ENCODE measurements at regions not wholly inside any gene's neighbourhood (a gene's known extent, or its start where the extent isn't known, plus 50 kb on each side); places are given as distances from the start of the nearest gene placed in this dataset.

DNA sequence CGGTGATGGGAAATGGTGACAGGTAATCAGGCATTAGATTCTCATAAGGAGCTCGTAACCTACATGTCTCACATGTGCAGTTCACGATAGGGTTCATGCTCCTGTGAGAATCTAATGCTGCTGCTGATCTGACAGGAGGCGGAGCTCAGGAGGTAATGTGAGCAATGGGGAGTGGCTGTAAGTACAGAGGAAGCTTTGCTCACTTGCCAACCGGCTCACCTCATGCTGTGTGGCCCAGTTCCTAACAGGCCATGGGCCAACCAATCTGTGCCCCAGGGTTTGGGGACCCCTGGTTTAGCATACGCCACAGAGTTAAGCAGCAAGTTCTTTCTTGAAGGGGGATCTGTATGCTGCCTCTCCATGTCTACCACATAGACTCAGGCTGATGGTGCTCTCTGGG lies 133.1 kb downstream of the IQUB start:
- DNase-seq, result no peak

DNA sequence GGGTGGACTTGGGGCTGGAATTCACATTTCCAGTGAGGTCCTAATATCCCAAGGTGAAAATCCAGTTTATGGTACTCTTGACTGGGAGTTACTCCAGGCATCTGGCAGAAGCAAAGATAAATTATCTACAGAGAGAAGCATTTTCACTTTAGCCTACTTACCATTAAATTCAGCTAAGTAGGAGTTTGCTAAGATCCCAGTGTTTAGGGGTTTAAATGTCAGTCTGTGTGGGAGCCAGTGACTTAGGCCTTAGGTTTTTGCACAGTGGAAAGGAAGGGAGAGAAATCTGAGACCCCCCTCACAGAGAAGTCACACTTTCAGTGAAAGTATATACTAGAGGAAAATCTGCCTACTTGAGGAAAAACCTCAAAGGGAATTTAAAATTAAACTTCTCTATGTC lies 134.2 kb downstream of the IQUB start:
- DNase-seq, result no peak

DNA sequence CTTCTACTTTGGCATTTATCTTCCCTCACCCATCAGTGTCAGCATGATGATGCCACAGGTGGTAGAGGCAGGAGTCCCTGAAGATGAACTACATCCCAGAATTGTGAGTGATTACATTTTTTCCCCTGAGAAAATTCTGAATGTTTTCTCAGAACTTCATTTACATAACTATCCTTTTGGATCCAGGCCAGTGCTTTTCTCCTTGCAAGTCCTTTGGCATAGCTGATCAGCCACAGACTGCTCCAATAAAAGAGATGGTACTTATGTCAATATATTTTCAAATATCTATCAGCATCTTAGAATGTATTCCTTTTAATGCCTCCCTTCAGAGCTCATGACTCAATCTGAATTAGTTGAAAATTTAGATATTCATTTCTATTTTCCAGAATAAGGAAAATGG lies 135.5 kb downstream of the IQUB start:
- DNase-seq, result no peak

DNA sequence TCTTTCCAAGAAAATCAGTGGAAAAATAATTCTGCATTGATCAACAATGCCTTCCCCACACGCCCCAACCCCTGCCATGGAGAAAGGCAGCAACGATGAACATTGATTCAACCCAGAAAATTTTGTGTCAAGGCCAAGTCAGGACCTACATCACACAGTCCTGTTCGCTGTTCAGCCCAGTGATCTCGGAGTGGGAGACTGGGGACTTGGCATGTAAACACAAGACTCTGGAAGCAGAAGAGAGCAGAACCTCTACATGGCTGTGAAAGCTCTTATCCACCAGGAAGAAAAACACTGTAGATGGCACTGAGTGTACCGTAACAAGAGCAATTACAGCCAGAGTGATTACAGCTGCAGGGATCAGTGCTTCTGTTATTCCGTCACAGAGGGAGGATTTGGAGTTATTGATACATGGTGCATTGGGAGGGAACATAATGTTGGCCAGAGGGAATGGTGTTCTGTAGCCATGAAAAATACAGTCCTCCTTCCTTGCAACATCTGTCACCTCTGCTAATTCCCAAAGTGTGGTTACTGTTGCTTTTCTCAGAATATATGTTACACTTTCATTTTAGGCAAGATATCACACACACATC lies 136.6 kb downstream of the IQUB start:
- no peak for DNase-seq

DNA sequence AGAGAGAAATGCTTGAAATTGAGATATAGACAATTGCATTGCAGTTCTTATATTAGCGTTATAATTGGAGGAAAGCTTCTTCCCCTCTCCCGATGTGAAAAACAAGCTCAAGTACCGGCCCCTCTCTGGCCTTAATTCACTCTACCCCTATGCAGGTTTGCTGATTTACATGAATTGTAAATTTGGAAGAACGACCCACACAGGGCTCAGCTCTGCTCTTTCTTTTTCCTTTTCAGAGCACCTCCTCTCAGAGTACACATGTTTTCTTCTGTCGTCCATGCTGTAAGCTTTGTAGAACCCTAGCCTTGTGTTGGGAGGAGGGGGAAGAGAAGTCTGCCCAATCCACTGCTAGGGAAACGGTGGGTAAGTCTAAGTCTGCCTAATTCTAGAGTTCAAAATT lies 140.8 kb downstream of the IQUB start:
- no peak for DNase-seq

DNA sequence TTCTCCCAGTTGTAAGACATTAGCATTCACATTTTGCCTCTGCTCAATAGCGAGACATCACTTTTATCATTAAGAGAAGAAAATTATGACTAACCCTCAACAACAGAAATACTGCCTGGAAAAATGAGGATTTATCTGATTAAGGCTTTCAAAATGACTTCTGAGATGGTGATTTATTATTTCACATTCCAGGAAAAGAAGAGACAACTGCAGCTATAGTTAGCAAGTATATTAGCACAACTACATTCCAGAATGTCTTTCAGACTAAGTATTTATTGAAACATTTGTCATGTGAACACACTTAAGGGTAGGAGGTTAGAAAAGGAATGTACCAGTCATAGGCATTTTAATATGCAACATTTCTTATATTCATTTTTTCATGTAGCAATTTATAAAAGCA lies 162.0 kb downstream of the IQUB start:
- no peak for DNase-seq

DNA sequence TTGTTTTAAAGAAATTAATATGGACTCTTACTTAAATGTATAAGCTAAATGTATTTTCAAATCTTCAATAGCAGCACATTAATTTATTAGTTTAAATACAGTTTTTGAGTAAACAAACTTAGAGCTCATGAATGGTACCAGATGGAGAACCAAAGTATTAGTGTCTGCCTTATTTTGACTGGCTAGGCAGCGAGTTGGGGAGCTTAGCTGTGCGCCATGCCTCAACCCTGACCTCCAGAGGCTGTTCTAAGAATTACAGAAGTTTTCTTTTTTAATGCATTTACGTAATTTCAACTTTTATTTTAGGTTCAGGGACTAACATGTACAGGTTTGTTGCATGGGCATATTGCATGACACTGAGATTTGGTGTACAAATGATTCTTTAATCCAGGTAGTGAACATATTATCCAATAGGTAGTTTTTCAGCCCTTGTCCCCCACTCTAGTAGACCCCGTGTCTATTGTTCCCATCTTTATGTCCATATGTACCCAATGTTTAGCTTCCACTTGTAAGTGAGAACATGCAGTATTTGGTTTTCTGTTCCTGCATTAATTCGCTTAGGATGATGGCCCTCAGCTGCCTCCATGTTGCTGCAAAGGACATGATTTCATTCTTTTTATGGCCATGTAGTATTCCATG lies 166.8 kb downstream of the IQUB start:
- DNase-seq, result peak; percentile 12

DNA sequence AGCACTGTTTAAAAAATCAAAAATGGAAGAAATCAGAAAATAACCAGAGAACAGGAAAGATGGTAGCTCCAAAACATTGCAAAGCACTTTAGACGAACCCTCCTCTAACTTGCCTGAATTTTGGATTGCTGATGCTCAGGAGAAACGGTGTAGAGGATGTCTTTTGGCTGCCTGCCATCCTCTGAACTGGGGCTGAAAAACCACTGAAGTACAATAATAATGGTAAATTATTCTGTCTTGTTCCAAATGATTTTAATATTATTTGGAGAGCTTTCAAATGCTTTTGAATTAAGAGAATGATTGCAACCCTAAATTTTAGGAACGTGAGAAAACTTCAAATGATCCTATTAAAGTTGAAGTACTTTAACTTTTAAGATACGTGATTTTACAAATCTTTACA lies 167.3 kb upstream of the SLC13A1 start:
- no peak for DNase-seq

DNA sequence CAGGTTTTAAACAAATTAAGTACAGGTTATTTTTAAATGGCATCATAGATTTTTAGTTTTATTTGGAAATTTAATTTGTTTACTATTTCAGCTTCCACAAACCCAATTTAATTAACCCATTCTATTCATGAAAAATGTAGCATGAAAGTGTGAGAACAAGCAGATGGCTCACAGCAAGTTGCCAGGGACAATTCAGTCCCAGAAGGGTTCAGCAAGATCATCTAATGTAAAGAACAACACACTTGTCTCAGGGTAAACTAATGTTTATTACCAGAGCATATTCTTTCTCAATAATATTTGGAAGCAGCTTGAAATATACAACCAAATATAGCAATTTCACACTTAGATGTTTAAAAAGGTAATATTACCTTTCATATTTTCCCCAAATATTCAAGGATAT lies 166.9 kb upstream of the SLC13A1 start:
- DNase-seq, result no peak

DNA sequence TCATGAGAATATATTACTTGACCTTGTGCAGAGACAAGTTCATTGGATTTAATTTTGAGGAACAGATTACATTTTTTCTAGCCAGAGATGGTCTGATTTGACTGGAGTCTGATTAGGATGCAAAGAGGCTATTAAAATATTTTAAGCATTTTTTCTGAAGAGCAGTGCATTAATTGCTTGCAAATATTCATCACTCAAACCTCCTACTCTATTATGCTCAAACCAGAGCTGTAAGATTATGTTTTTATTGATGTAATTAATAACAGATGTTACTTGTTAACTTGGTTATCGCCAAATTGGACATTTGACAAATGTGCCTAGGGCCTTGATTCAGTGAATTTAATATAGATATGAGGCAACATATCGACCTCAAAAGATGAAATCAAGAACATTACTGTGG lies 160.9 kb upstream of the SLC13A1 start:
- DNase-seq, result no peak

DNA sequence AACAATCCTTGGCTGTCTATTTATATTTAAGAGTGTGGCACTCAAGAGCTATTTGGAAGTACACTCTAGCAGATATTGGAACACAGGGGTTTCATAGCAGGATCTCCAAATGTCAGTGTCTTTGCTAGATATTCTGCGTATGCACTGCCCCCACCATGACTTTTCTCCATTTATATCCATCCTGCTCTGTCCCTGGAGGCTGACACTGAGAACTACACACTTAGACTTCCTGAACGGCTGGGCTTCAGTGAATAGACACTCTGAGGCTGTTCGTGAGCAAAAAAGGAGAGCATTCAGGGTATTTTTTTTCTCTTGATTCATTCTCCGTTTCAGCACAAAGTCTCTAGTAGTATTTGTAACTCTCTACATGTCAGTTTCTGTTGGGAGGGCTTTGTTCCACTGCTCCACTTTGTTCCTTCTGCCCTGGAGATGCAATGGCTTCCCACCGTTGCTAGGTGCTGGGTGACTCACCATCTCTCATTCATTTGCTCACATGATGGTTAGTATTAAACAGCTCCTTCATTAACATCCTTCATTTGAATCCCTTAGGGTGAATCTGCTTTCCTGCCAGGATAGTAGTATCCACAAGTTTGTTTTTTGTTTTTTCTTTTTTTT lies 155.9 kb upstream of the SLC13A1 start:
- peak; percentile 2 for DNase-seq

DNA sequence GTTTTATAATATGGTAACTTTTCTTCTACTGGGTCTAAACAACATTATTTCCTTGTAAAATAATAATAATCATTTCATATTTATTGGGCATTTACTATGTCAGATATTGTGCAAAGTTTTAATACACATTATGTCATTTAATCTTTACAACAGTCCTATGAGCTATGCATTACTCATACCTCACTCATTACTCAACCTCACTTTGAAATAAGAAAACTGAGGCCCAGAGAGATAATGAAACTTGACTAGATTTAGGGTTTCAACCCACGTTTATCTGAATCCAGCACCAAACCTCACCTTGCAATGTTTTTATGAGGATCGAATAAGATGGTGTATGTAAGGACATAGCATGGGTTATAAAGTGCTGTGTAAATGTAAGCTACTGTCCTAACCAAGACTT lies 153.2 kb upstream of the SLC13A1 start:
- no peak for DNase-seq

DNA sequence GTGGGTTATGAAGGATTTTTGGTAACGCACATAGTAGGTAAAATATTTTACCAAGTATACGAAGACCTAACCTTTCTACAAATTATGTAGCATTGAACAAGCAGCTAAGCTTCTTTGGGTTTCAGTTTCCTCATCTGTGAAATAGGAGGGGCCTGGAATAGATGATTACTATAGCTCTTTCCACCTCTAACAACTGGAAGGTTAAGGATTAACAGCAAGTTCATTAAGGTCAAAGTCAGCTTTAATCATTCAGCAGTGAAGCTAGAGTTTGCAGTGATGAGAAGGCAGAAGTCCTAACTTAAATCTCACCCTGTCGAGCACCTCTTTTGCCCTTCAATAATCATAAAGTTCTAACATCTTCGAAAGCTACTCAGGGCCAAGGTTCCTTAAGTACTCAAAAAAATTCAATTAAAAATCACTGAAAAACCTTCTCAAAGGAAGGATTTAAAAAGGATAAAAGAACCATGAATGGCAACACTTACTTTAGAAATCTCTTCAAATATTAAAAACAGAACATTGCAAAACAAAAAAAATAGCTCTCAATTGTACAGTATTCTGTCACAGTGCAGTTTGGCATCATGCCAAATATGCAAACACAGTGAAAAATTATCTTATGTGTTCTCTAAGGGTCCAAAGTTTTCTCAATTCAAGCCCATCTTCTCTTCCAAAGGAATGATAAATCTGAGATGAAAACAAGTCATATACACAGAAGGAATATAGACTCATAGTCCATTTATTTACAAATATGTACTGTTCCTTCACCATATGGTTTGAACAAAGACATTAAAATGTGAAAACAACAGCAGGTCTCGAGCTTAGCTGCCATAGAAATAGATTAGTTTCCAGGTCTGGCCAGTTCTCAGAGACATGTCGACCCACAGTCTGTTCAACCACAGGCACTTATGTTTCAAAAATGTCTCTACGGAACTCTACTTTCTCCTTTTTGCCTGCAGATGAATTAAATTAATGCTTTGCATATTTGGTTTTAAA lies 152.0 kb upstream of the SLC13A1 start:
- DNase-seq, result peak; percentile 27

DNA sequence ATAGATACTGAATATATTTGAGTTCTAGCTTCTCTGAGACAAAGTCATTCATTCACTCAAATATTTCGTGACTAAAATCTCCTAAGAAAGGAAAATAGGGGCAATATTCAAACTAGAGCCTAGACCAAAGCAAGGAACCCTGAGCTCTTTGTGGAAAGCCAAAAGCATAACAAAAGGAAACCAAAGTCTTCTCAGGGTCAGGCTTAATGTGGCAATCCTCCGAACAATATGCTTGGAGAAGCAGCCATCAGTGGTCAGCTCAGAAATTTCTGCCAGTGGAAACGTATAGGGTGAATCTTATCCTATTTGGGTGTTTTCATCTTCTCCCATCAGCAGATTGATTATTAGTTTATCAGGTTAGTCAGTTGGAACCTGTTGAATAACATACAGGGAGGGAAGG lies 151.3 kb upstream of the SLC13A1 start:
- no peak for DNase-seq

DNA sequence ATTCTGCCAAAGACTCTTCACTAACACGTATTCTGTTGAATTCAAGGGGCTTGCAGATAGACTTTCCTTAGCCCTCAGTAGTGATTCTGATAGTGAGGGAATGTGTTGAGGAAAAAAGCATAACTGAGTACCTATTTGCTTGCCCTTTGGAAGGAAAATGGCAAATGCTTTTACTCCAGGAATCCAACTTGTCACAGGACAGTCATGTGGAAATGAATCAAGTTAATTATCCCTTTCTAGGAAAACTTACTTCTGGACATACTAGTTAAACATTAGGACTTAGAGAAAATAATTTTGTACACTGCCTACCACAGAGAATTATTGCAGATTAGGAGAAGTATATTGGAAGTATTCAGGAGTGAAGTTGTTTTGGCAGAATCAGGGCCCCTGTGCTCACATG lies 148.9 kb upstream of the SLC13A1 start:
- no peak for DNase-seq

DNA sequence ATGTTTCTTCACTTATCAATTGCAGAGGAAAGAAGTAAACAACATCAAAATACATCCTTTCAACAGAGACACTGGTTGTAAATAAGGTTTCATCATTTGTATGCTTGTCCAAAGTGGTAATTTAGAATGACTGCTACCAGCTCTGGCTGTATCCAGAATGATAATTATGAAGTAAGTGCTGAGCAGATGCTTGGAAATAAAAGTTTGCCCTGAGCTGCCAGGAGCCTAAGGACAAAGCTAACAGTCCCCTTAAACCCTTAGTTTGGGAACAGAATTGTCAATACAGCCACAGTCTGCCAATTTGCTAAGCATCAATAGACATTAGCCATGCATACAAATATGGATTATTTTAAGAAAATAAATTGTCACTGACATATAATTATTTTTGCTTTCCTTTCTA lies 147.0 kb upstream of the SLC13A1 start:
- no peak for DNase-seq

DNA sequence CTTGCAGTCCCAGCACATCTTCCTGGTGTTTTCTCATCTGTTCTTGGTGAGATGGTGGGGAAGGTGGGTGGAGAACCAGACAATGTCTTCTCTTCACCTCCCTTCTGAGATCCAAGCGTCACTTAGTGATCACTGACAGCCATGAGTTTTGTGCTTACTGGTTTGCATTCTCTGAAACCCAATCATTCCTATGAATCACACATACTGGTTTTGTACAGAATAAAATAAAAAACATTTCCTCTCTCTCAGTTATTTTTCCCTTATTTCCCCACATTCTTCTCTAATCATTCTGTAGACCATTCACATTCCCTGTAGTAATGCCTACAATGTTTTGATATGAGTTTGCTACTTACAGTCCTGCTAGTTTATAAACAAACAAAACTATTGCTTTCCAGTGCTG lies 143.8 kb upstream of the SLC13A1 start:
- DNase-seq, result no peak

DNA sequence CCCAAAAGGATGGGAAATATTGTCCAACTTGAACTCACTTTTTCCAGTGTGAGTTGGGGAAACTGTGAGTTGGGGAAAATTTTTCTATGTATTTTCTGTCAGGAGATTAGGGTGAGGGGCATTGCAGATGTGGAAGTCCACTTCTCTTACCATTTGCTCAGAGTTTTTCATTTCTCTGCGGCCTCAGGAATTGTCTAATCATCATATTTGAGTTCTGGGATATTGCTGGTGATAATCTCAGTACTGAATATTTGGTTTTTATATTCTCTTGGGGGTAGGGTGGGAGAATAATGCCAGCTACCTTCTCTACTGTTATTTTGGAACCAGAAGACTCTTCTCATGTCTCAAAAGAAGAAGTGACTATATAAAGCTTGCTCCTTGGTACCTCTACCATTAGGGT lies 141.3 kb upstream of the SLC13A1 start:
- no peak for DNase-seq

DNA sequence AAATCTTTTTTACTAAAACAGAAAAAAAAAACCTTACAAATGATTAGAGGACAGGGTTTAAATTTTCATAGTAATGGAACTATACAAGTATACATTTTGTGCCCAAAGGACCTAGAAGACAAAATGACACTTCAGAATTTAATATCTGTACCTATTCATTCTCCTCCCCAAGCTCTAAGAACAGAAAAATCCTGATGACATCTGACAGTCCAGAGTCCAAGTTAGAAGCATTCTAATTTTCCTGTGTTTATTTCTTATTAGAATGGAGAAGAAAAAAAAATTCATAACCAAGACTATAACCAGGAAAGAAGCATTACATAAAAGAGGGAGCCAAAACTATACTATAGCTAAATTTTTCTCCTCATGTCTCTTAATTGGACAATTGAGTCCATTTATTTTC lies 138.9 kb upstream of the SLC13A1 start:
- no peak for DNase-seq

DNA sequence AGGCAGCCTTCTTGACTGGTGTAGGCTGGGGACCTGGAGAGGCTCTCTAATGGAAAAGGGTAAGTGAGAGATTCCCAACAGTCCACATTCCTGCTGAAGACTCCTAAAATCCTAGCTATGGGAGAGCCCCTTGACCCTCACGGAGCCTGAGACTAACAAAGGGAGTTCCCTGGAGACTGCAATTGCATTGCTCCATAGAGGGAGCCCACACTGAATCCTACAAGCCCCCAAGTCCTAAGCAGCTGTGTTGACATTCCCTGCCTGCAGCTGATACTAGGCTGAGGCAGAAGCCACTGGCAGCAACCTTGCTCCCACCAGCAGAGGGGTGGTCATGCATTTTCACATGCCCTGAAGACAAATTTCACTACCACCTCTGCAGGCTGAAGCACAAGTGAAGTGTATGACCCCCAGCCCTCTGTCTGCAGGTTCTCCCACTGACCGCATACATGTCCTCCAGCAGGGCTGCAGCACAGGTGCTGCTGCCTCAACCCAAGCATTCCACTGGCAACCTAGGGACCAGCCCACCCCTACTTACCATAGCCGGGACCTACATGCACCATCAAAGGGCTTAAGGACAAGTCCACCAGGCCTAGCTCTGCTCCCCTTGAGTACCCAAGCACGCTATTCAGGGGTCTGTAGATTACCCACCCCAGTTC lies 130.3 kb upstream of the SLC13A1 start:
- no peak for DNase-seq

DNA sequence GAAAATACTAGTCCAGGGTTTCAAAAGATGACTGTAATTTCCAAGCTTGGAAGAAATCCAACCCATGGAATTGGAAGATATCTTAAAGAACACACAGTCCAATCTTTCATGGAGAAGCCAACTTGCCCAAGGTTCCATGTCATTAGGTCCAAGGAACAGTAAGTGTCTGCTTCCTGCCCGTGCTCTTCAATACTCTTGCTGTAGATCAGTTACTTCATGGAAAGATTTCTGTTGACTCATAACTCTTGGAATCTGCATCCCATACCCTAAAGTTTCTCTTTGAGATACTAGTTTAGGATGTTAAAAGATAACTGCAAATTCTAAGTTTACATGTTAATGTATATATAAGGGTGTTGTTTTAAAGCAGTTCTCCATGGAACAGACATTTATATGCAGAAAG lies 127.9 kb upstream of the SLC13A1 start:
- DNase-seq, result no peak

DNA sequence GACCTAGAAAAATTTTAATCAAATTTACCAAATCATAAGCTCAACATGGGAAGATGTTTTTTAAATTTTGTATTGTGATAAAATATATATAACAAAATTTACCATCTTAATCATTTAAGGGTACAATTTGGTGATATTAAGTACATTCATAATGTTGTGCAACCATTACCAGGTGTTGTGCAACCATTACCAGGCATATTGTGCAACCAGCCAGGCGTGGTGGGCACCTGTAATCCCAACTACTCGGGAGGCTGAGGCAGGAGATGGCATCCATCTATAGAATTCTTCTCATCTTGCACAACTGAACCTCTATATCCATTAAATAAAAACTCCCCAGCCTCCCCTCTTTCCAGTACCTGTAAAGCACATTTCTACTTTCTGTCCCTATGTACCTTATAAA lies 124.5 kb upstream of the SLC13A1 start:
- DNase-seq, result no peak
